Bronchial epithelial cell (primary cell): ENCODE measurements at regions not wholly inside any gene's neighbourhood (a gene's known extent, or its start where the extent isn't known, plus 50 kb on each side); places are given as distances from the start of the nearest gene placed in this dataset.

Source experiments
- DNase-seq: peaks from one replicate; pipeline ENCODE4 v3.0.0-alpha.2; 2010; ENCODE audit warnings: low read depth
- FAIRE-seq: peaks from 2 replicates; lab custom pipeline; 2011; peaks lifted over from hg19 to GRCh38; lab: Jason Lieb, UNC
- H3K27me3 ChIP-seq: 2 replicates; pipeline ENCODE4 v1.5.1; 2011; ENCODE audit warnings: low read length; ENCODE audit not compliant: control insufficient read depth, insufficient read depth
- H3K36me3 ChIP-seq: 2 replicates; pipeline ENCODE4 v1.5.1; 2011; ENCODE audit warnings: low read length; ENCODE audit not compliant: control insufficient read depth, insufficient read depth
- H3K4me3 ChIP-seq: 2 replicates; pipeline ENCODE4 v1.5.1; 2011; ENCODE audit warnings: mild to moderate bottlenecking, low read depth, low read length, control low read depth
- CTCF ChIP-seq: IDR thresholded peaks from 2 replicates; pipeline ENCODE4 v1.5.1; 2011; ENCODE audit warnings: mild to moderate bottlenecking, moderate library complexity, low read length, control low read depth, inconsistent platforms; ENCODE audit not compliant: insufficient read depth, severe bottlenecking

- no peaks in the 10 kb centered on the region for H3K27me3 ChIP-seq
- no peak for FAIRE-seq
- DNase-seq = no peak
- no peaks in the 10 kb centered on the region for H3K36me3 ChIP-seq
- H3K4me3 ChIP-seq = no peak overlapping the region
- no peak for TF ChIP-seq CTCF
These were observed 902.6 kb downstream of the PDHA2 start for GRCh38 chr4:96742332-96743014.

GRCh38 chr4:96744676-96745075, 904.8 kb downstream of the PDHA2 start:
- Histone ChIP-seq H3K27me3 (no peaks in the 10 kb centered on the region), H3K36me3 (no peaks in the 10 kb centered on the region), H3K4me3 (no peak overlapping the region)
- DNase-seq (no peak), FAIRE-seq (no peak)
- no peak for TF ChIP-seq CTCF

GRCh38 chr4:96753216-96753615, 913.3 kb downstream of the PDHA2 start:
- Histone ChIP-seq H3K4me3 (no peak overlapping the region), H3K27me3 (no peaks in the 10 kb centered on the region), H3K36me3 (no peaks in the 10 kb centered on the region)
- no peak for TF ChIP-seq CTCF
- FAIRE-seq (no peak), DNase-seq (no peak)

- no peak for FAIRE-seq
These were observed 915.9 kb downstream of the PDHA2 start for GRCh38 chr4:96755569-96756484.

GRCh38 chr4:96756584-96756983, 916.7 kb downstream of the PDHA2 start:
- no peak for TF ChIP-seq CTCF
- DNase-seq (no peak), FAIRE-seq (no peak)
- Histone ChIP-seq H3K36me3 (no peaks in the 10 kb centered on the region), H3K27me3 (no peaks in the 10 kb centered on the region), H3K4me3 (no peak overlapping the region)

More at GRCh38 chr4:96755569-96756484, 915.9 kb downstream of the PDHA2 start:
- DNase-seq = no peak
- Histone ChIP-seq H3K27me3 (no peaks in the 10 kb centered on the region), H3K4me3 (no peak overlapping the region), H3K36me3 (no peaks in the 10 kb centered on the region)
- TF ChIP-seq CTCF = no peak
